ENCODE measurements at regions not wholly inside any gene's neighbourhood (a gene's known extent, or its start where the extent isn't known, plus 50 kb on each side); places are given as distances from the start of the nearest gene placed in this dataset.

- DNase-seq (ENCODE audit: low spot score) = no peak
Measured at GRCh38 chr2:121081701-121082100, 203.3 kb downstream of the TFCP2L1 start.

GRCh38 chr2:121082191-121082590, 202.8 kb downstream of the TFCP2L1 start:
- TF ChIP-seq, protein P1, sequence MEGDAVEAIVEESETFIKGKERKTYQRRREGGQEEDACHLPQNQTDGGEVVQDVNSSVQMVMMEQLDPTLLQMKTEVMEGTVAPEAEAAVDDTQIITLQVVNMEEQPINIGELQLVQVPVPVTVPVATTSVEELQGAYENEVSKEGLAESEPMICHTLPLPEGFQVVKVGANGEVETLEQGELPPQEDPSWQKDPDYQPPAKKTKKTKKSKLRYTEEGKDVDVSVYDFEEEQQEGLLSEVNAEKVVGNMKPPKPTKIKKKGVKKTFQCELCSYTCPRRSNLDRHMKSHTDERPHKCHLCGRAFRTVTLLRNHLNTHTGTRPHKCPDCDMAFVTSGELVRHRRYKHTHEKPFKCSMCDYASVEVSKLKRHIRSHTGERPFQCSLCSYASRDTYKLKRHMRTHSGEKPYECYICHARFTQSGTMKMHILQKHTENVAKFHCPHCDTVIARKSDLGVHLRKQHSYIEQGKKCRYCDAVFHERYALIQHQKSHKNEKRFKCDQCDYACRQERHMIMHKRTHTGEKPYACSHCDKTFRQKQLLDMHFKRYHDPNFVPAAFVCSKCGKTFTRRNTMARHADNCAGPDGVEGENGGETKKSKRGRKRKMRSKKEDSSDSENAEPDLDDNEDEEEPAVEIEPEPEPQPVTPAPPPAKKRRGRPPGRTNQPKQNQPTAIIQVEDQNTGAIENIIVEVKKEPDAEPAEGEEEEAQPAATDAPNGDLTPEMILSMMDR (IDR thresholded peaks at IDR 0.05; ENCODE audit: extremely low read depth, missing control alignments) = no peak
- no peak for DNase-seq (ENCODE audit: low spot score)

More at GRCh38 chr2:121081701-121082100, 203.3 kb downstream of the TFCP2L1 start:
- TF ChIP-seq, protein P1 (IDR thresholded peaks at IDR 0.05; ENCODE audit: extremely low read depth, missing control alignments) = no peak

DNA sequence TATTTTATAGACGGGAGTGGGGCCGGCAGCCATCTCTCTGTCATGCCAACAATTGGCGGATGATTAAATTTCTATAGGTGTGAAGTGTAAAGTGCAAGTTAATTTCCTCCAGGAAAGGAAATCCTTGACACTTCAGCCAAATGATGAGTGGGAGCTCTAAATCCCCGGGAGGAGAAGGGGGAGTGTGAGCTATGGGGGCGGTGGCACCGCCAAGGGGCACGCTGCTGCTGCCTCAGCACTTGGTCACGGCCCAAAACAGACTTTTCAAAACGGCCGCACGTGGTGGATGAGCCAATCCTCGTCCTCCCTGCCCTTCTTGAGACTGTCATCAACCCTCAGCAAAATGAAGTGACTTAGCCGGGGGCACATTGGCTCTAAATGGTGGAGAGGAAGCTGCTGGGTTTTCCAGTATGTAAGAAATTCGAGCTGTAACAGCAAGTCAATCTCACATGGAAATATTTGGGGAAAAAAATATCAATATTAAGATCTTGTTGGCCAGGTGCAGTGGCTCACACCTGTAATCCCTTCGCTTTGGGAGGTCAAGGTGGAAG, 200.8 kb downstream of the TFCP2L1 start:
- no peak for DNase-seq (ENCODE audit: low spot score)
- TF ChIP-seq, protein P1 (IDR thresholded peaks at IDR 0.05; ENCODE audit: extremely low read depth, missing control alignments) = no peak

DNA sequence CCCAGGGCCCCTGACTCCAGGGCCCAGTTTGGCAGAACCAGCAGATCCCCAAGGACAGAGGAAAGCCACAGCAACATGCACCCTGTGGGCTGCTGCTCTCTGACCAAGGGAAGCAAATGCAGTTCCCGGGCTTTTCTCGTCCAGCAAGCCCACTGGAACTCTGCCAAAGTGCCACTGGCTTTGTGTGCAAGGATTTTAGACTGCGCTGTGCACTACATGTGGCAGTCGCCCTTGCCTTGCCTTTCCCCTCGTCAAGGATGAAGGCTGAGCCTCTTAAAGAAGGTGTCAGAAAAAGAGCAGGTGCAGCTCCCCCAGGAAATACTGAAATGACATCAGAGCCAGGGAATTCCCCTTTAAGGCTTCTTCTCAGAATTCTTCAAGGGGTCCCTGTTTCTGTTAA, 199.2 kb downstream of the TFCP2L1 start:
- TF ChIP-seq, protein P1 (IDR thresholded peaks at IDR 0.05; ENCODE audit: extremely low read depth, missing control alignments) = no peak
- DNase-seq (ENCODE audit: low spot score) = no peak

GRCh38 chr2:121086450-121086849, 198.6 kb downstream of the TFCP2L1 start:
- TF ChIP-seq, protein P1 (IDR thresholded peaks at IDR 0.05; ENCODE audit: extremely low read depth, missing control alignments) = no peak
- no peak for DNase-seq (ENCODE audit: low spot score)

GRCh38 chr2:121087117-121087516, 197.9 kb downstream of the TFCP2L1 start:
- TF ChIP-seq, protein P1 (IDR thresholded peaks at IDR 0.05; ENCODE audit: extremely low read depth, missing control alignments) = no peak
- no peak for DNase-seq (ENCODE audit: low spot score)

DNA sequence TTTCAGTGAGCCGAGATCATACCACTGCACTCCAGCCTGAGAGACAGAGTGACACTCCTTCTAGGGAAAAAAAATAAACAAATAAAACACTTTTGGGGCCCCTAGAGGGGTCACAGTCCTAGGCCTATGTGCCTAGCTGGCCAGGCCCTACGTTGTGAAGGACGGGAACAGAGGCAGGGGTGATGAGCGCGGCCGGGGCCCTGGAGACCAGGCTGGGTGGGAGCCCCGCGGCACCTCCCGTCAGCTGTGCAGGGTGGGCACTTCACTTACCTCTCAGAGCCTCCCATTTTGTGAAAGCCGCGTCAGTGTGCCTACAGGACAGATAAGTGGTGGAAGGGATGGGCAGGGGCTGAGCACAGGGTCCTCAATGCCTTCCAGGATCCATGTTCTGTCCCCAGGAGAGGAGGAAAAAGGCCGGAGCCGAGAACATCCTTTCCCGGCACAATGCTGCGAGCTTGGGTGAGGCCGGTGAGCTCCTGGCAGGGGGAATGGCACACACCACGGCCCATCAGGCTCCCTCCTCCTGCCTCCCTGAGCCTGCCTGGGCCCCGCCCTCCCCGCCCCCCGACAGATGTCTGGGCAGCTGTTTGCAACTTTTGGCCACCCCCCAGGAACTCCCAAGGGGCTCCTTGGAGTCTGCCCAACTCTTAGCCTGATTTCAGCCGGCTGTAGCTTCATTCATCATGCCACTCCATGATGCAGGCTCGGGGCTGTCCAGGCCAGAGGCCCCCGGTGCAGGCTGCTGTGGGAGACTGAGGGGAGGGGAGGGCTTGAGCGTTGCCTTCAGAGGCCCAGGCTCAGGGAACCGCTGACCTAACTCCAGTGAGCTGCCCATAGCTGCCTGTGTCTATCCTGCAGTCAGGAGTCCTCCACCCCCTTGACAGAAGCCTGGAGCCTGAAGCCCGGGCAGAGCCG, 196.5 kb downstream of the TFCP2L1 start:
- DNase-seq (ENCODE audit: low spot score) = no peak
- TF ChIP-seq, protein P1 (IDR thresholded peaks at IDR 0.05; ENCODE audit: extremely low read depth, missing control alignments) = no peak

Measured in GM20000 (cell line).